ENCODE measurements at regions not wholly inside any gene's neighbourhood (a gene's known extent, or its start where the extent isn't known, plus 50 kb on each side); places are given as distances from the start of the nearest gene placed in this dataset.

DNA sequence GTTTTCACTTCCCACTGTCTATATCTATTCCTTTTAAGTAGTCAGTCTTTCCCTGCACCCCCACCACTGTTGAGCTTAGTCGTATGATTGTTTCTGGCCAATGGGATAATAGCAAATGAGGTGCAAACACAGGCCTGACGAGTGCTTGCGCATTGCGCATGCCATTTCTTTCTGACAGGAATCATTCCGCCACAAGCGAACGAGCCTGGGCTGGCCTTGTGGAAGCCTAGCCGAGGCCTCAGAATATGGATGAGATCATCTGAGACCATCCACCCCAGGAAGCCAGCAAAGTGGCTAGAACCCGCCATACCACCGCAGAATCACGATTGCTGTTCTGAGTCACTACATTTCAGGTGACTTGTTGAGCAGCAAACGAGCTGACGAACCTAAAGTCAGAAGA lies 52.2 kb upstream of the PRL start:
- no peaks in the 10 kb centered on the region for H3K36me3 ChIP-seq (ENCODE audit: insufficient read depth, low read depth, low read length)
- no peak overlapping the region for H3K4me3 ChIP-seq (ENCODE audit: low read length)
- H3K9ac ChIP-seq (ENCODE audit: low read depth, low read length), result no peak overlapping the region
- no peaks in the 10 kb centered on the region for H3K9me3 ChIP-seq (ENCODE audit: insufficient read depth, low read depth, low read length)
- no peak overlapping the region for H3K27ac ChIP-seq (ENCODE audit: low read length)
- no peaks in the 10 kb centered on the region for H3K27me3 ChIP-seq (ENCODE audit: insufficient read depth, low read length)
- no peaks in the 10 kb centered on the region for H3K4me1 ChIP-seq (ENCODE audit: insufficient read depth, low read length)

DNA sequence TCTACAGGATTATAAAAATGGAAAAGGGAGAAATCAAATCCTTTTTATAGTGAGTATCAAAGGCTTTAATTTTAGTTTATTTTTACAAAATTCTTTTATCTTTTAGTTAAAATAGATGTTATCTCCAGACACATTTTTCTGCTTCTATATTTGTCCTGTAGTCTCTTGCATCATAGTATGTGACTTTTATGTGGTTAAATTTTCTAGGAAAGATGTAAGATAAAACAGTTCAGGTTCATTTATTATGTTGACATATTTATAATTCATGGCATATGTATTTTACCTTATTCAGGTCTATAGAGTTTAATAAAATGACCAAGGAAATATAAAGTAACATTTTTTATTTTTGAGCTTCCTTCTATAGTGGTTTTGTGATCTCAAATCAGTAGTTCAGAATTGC lies 52.7 kb upstream of the PRL start:
- Histone ChIP-seq H3K4me3 (ENCODE audit: low read length) (no peak overlapping the region), H3K36me3 (ENCODE audit: insufficient read depth, low read depth, low read length) (no peaks in the 10 kb centered on the region), H3K27ac (ENCODE audit: low read length) (no peak overlapping the region), H3K27me3 (ENCODE audit: insufficient read depth, low read length) (no peaks in the 10 kb centered on the region), H3K9ac (ENCODE audit: low read depth, low read length) (no peak overlapping the region), H3K9me3 (ENCODE audit: insufficient read depth, low read depth, low read length) (no peaks in the 10 kb centered on the region), H3K4me1 (ENCODE audit: insufficient read depth, low read length) (no peaks in the 10 kb centered on the region)

DNA sequence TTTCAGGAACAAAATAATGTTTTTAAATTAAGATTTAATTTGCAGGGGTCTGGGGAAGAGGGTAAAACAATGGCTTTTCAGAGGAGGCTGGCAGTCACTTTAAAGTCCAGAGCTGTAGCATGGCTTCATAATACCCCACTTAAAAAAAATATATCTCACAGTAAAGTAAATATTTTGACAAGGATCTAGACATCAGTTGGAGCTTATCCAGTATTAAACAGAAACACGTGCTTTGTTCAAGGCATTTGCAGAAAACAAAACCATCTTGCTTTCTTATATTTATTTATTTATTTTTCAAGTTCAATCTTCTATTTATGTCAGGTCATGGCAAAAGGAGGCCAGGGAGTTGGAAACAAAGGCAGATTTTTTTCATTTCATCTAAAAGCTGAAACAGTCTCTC lies 53.3 kb upstream of the PRL start:
- Histone ChIP-seq H3K4me3 (ENCODE audit: low read length) (no peak overlapping the region), H3K36me3 (ENCODE audit: insufficient read depth, low read depth, low read length) (no peaks in the 10 kb centered on the region), H3K4me1 (ENCODE audit: insufficient read depth, low read length) (no peaks in the 10 kb centered on the region), H3K27me3 (ENCODE audit: insufficient read depth, low read length) (no peaks in the 10 kb centered on the region), H3K9me3 (ENCODE audit: insufficient read depth, low read depth, low read length) (no peaks in the 10 kb centered on the region), H3K9ac (ENCODE audit: low read depth, low read length) (no peak overlapping the region), H3K27ac (ENCODE audit: low read length) (no peak overlapping the region)

DNA sequence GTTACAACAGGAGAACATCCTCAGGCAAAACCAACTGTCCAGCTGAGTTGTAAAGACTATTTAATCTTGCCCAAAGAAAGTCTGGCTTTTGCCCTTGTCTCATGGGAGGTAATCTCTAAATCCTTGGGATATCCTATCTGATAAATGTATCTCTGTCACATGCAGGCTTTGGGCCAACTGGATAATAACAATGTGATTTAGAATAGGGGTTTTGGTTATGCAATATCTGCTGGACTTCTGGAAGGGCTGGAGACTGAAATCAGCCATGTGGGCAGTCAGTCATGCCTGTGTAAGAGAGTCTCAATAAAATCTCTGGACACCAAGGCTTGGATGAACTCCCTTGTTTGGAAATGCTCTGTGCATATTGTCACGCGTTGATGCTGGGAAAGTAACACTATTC lies 56.3 kb upstream of the PRL start:
- H3K36me3 ChIP-seq (ENCODE audit: insufficient read depth, low read depth, low read length), result no peaks in the 10 kb centered on the region
- H3K4me1 ChIP-seq (ENCODE audit: insufficient read depth, low read length), result no peaks in the 10 kb centered on the region
- H3K27ac ChIP-seq (ENCODE audit: low read length), result no peak overlapping the region
- no peak overlapping the region for H3K4me3 ChIP-seq (ENCODE audit: low read length)
- H3K27me3 ChIP-seq (ENCODE audit: insufficient read depth, low read length), result no peaks in the 10 kb centered on the region
- H3K9ac ChIP-seq (ENCODE audit: low read depth, low read length), result no peak overlapping the region
- H3K9me3 ChIP-seq (ENCODE audit: insufficient read depth, low read depth, low read length), result no peaks in the 10 kb centered on the region

DNA sequence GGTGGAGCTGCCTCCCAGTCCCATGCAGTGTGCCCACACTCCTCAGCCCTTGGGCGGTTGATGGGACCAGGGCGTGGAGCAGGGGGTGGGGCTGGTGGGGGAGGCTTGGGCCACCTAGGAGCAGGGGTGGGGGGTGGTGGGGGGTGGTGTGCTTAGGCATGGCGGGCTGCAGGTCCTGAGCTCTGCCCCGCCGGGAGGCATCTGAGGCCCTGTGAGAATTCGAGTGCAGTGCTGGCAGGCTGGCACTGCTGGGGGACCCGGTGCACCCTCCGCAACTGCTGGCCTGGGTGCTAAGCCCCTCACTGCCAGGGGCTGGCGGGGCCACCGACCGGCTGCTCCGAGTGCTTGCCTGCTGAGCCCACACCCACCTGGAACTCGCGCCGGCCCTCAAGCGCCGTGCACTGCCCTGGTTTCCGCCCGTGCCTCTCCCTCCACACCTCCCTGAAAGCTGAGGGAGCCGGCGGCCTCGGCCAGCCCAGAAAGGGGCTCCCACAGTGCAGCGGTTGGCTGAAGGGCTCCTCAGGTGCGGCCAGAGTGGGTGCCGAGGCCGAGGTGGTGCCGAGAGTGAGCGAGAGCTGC lies 59.6 kb upstream of the PRL start:
- Histone ChIP-seq H3K36me3 (ENCODE audit: insufficient read depth, low read depth, low read length) (no peaks in the 10 kb centered on the region), H3K27ac (ENCODE audit: low read length) (no peak overlapping the region), H3K4me3 (ENCODE audit: low read length) (no peak overlapping the region)

DNA sequence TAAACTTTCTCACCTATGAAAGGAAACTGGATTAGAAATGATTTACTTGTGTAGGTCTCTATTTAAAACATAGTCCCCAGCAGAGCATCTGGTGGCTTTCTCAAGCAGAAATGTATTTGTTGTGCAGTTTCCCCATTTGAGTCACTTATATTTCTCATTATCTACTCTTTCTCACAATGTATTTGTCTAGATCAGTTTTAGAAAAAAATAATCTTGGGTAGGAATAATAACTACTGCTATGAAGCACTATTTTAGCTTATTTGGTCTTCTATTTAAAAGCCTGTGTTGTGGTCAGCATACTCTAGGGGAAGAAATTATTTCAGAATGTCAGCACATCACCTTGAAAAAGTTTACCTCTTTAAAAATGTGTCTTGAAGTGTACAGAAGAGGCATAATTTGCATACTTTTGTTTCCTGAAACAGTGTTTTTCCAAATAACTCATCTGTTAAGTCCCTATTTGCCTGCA lies 60.9 kb upstream of the PRL start:
- H3K9me3 ChIP-seq (ENCODE audit: insufficient read depth, low read depth, low read length), result no peaks in the 10 kb centered on the region

More for the DNA sequence above, 59.6 kb upstream of the PRL start:
- Histone ChIP-seq H3K9me3 (ENCODE audit: insufficient read depth, low read depth, low read length) (no peaks in the 10 kb centered on the region), H3K9ac (ENCODE audit: low read depth, low read length) (no peak overlapping the region), H3K27me3 (ENCODE audit: insufficient read depth, low read length) (no peaks in the 10 kb centered on the region), H3K4me1 (ENCODE audit: insufficient read depth, low read length) (no peaks in the 10 kb centered on the region)

DNA sequence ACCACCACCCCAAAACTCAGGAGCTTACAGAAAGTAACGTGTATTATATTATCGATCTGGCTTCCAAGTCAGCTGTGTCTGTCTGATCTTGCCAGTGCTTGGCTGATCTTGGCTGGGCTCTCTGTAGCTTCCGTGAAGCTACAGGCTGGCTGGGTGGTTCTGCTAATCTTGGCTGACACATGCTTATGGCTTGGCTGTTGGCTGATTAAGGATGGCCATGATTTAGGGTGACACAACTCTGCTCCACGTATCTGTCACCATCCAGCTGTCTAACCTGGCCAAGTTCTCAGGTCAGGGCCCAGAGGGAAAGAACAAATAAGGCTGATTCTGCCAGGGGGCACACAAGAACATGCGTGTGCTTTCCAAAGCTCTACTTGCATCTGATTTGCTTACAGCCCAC lies 64.7 kb upstream of the PRL start:
- no peaks in the 10 kb centered on the region for H3K27me3 ChIP-seq (ENCODE audit: insufficient read depth, low read length)
- no peaks in the 10 kb centered on the region for H3K36me3 ChIP-seq (ENCODE audit: insufficient read depth, low read depth, low read length)
- no peaks in the 10 kb centered on the region for H3K9me3 ChIP-seq (ENCODE audit: insufficient read depth, low read depth, low read length)
- no peak overlapping the region for H3K4me3 ChIP-seq (ENCODE audit: low read length)
- H3K4me1 ChIP-seq (ENCODE audit: insufficient read depth, low read length), result peaks cover 16% of the 10 kb centered on the region; the same call in 1 of the 2 replicates
- no peak overlapping the region for H3K27ac ChIP-seq (ENCODE audit: low read length)
- H3K9ac ChIP-seq (ENCODE audit: low read depth, low read length), result no peak overlapping the region

More for the DNA sequence above, 60.9 kb upstream of the PRL start:
- peaks cover 3% of the 10 kb centered on the region; the same call in 1 of the 2 replicates for H3K4me1 ChIP-seq (ENCODE audit: insufficient read depth, low read length)
- no peak overlapping the region for H3K9ac ChIP-seq (ENCODE audit: low read depth, low read length)
- H3K4me3 ChIP-seq (ENCODE audit: low read length), result no peak overlapping the region
- no peak overlapping the region for H3K27ac ChIP-seq (ENCODE audit: low read length)
- H3K36me3 ChIP-seq (ENCODE audit: insufficient read depth, low read depth, low read length), result no peaks in the 10 kb centered on the region
- H3K27me3 ChIP-seq (ENCODE audit: insufficient read depth, low read length), result no peaks in the 10 kb centered on the region

DNA sequence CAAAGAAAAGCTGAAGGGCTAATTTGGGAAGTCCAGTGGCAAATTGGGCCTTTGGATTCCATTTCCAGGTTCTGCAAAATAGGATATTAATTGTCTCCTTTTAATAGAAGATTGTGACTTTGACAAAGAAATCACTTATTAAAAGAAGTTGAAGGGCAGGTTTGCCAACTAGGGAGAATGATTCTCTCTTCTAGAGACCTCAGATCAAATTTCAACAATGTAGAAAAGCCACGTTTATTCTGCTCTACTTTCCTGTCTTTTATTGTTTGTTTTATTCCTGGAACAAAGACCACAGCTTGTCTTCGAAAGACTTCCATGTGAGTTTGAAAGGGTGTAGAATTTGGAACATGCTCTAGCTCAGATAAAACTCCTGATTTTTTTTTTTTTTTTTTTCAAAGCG lies 65.5 kb upstream of the PRL start:
- peaks cover 24% of the 10 kb centered on the region; the same call in 1 of the 2 replicates for H3K4me1 ChIP-seq (ENCODE audit: insufficient read depth, low read length)
- no peaks in the 10 kb centered on the region for H3K27me3 ChIP-seq (ENCODE audit: insufficient read depth, low read length)
- no peak overlapping the region for H3K9ac ChIP-seq (ENCODE audit: low read depth, low read length)
- H3K27ac ChIP-seq (ENCODE audit: low read length), result no peak overlapping the region
- H3K36me3 ChIP-seq (ENCODE audit: insufficient read depth, low read depth, low read length), result no peaks in the 10 kb centered on the region
- H3K9me3 ChIP-seq (ENCODE audit: insufficient read depth, low read depth, low read length), result no peaks in the 10 kb centered on the region
- H3K4me3 ChIP-seq (ENCODE audit: low read length), result no peak overlapping the region

DNA sequence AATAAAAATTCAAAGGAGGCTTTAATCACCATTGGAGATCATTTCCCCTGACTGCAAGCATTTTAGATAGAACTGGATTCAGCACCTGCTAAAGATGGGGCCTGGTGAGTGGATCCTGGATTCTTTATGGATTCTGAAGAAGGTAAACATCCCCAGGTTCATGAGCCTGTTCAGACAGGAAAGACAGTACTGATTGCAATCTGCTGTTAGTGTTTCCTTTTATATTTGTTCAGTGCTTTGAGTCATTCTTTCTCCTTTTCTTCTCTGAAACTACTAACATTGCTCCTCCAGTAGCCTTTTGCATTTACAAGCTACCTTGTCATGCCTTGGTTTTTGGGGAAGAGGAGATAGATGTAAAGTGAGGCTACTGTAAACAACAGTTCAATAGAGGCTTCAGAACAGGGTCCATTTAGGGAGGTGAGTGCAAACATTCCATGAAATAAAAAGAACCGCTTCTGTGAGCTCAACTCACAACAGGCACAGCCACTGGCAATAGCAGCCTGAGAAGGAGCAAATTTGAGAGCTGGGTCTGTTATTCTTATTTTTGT lies 66.4 kb upstream of the PRL start:
- Histone ChIP-seq H3K27me3 (ENCODE audit: insufficient read depth, low read length) (no peaks in the 10 kb centered on the region), H3K4me3 (ENCODE audit: low read length) (no peak overlapping the region), H3K36me3 (ENCODE audit: insufficient read depth, low read depth, low read length) (no peaks in the 10 kb centered on the region), H3K27ac (ENCODE audit: low read length) (no peak overlapping the region), H3K9me3 (ENCODE audit: insufficient read depth, low read depth, low read length) (no peaks in the 10 kb centered on the region), H3K9ac (ENCODE audit: low read depth, low read length) (no peak overlapping the region), H3K4me1 (ENCODE audit: insufficient read depth, low read length) (peaks cover 28% of the 10 kb centered on the region; the same call in 1 of the 2 replicates)

DNA sequence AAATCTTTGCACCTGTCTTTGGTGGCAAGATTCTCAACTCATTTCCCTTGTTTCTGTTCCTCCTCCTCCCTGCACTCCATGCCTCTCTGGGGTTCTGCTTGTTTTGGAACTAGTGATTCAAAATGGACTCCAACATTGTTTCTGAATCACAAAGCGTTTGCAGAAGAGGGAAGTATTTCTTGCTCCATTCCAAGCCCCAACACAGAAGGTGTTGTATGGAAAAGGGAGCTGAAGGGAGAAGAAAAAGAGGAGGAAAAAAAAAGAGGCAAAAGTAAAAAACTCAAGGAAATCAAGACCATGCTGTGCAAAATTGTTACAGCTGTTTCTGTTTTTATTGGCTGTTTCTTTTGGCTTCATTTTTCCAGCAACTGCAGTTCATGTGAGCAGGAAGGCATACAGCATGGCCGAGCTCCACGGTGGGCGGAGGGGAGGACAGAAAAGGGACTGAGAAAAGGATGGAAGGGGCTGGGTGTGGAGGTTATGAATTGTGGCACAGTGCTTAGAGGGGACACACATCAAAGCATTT lies 66.9 kb upstream of the PRL start:
- Histone ChIP-seq H3K36me3 (ENCODE audit: insufficient read depth, low read depth, low read length) (no peaks in the 10 kb centered on the region), H3K27ac (ENCODE audit: low read length) (no peak overlapping the region), H3K27me3 (ENCODE audit: insufficient read depth, low read length) (no peaks in the 10 kb centered on the region), H3K4me3 (ENCODE audit: low read length) (no peak overlapping the region), H3K9me3 (ENCODE audit: insufficient read depth, low read depth, low read length) (no peaks in the 10 kb centered on the region), H3K9ac (ENCODE audit: low read depth, low read length) (no peak overlapping the region), H3K4me1 (ENCODE audit: insufficient read depth, low read length) (peaks cover 28% of the 10 kb centered on the region; the same call in 1 of the 2 replicates)

DNA sequence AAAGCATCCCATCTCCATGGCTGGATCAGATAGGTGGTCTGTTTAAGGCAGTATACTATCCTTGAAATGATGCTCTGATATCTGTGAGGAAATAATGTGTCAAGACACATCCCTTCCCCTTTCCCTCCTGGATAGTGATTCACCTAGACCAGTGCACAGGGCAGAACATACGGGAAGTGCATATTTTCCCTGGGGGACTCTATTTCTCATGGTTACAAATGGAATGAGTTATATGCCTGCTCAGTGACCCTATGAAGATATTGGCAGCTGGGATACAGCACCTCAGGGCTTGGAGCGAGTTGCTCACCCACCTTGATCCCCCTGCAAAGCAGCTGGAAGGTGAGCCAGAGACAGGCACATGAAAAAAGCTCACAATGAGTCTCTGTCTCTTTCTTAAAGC lies 67.5 kb upstream of the PRL start:
- H3K27ac ChIP-seq (ENCODE audit: low read length), result no peak overlapping the region

DNA sequence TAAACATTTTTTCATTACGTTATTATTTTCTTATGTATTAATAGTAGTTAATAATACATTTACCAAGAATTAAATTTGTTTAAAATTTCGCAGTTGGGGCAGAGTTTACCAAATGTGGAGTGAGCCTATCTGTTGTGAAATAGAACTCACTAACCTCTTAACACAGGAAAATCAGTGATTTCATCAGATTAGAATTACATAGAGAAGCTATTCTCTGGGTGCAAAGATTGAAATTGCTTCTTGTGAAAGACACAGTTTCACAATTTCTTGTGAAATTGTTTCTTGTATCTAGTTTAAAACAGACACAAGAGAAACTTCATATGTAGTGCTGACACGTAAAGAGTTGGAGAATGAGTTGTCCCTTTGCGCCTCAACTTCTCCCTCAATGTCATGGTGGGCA lies 69.4 kb upstream of the PRL start:
- peaks cover 28% of the 10 kb centered on the region; the same call in 1 of the 2 replicates for H3K4me1 ChIP-seq (ENCODE audit: insufficient read depth, low read length)
- H3K9ac ChIP-seq (ENCODE audit: low read depth, low read length), result no peak overlapping the region
- H3K27ac ChIP-seq (ENCODE audit: low read length), result no peak overlapping the region
- H3K9me3 ChIP-seq (ENCODE audit: insufficient read depth, low read depth, low read length), result no peaks in the 10 kb centered on the region
- no peaks in the 10 kb centered on the region for H3K36me3 ChIP-seq (ENCODE audit: insufficient read depth, low read depth, low read length)
- H3K27me3 ChIP-seq (ENCODE audit: insufficient read depth, low read length), result no peaks in the 10 kb centered on the region
- no peak overlapping the region for H3K4me3 ChIP-seq (ENCODE audit: low read length)

More for the DNA sequence above, 67.5 kb upstream of the PRL start:
- peaks cover 28% of the 10 kb centered on the region; the same call in 1 of the 2 replicates for H3K4me1 ChIP-seq (ENCODE audit: insufficient read depth, low read length)
- no peaks in the 10 kb centered on the region for H3K36me3 ChIP-seq (ENCODE audit: insufficient read depth, low read depth, low read length)
- no peak overlapping the region for H3K9ac ChIP-seq (ENCODE audit: low read depth, low read length)
- no peak overlapping the region for H3K4me3 ChIP-seq (ENCODE audit: low read length)
- H3K27me3 ChIP-seq (ENCODE audit: insufficient read depth, low read length), result no peaks in the 10 kb centered on the region
- H3K9me3 ChIP-seq (ENCODE audit: insufficient read depth, low read depth, low read length), result no peaks in the 10 kb centered on the region
